NCI-H2227 (cell line): ENCODE measurements at regions not wholly inside any gene's neighbourhood (a gene's known extent, or its start where the extent isn't known, plus 50 kb on each side); places are given as distances from the start of the nearest gene placed in this dataset.
"Not testable (repeated sequence)": the region's sequence is repeated elsewhere in the genome, so short reads cannot be mapped to it uniquely, and the experiment has no call there.

Experiments used
- DNase-seq: peaks from one replicate; lab custom pipeline; 2025; ENCODE audit not compliant: unreplicated experiment; lab: John Stamatoyannopoulos, UW

GRCh38 chr20:59490196-59491004 lies 113.9 kb upstream of the PHACTR3 start:
- DNase-seq: not testable (repeated sequence)

GRCh38 chr20:59491884-59492283 lies 112.5 kb upstream of the PHACTR3 start:
- DNase-seq: no peak

- no peak for DNase-seq
Measured at GRCh38 chr20:59493926-59494325, 110.4 kb upstream of the PHACTR3 start.

- no peak for DNase-seq
Measured at GRCh38 chr20:59495166-59495565, 109.2 kb upstream of the PHACTR3 start.

GRCh38 chr20:59495894-59496510 lies 108.3 kb upstream of the PHACTR3 start:
- DNase-seq: peak; percentile 92

GRCh38 chr20:59498291-59498690 lies 106.0 kb upstream of the PHACTR3 start:
- DNase-seq: no peak

- no peak for DNase-seq
Measured at GRCh38 chr20:59499863-59500262, 104.5 kb upstream of the PHACTR3 start.

GRCh38 chr20:59508729-59509128 lies 95.6 kb upstream of the PHACTR3 start:
- no peak for DNase-seq

GRCh38 chr20:59512651-59513050 lies 91.7 kb upstream of the PHACTR3 start:
- no peak for DNase-seq

GRCh38 chr20:59514554-59514953 lies 89.8 kb upstream of the PHACTR3 start:
- DNase-seq: no peak

GRCh38 chr20:59515013-59515905 lies 89.1 kb upstream of the PHACTR3 start:
- peak; percentile 92 for DNase-seq

GRCh38 chr20:59515906-59516209 lies 88.5 kb upstream of the PHACTR3 start:
- no peak for DNase-seq

- DNase-seq: peak; percentile 84
Measured at GRCh38 chr20:59518881-59519706, 85.2 kb upstream of the PHACTR3 start.

GRCh38 chr20:59519707-59520014 lies 84.7 kb upstream of the PHACTR3 start:
- no peak for DNase-seq

- DNase-seq: no peak
Measured at GRCh38 chr20:59520814-59521213, 83.5 kb upstream of the PHACTR3 start.

- DNase-seq: peak; percentile 86
Measured at GRCh38 chr20:59525500-59526241, 78.7 kb upstream of the PHACTR3 start.

GRCh38 chr20:59526242-59527225 lies 77.8 kb upstream of the PHACTR3 start:
- DNase-seq: peak; percentile 19

- DNase-seq: no peak
Measured at GRCh38 chr20:59530782-59531181, 73.6 kb upstream of the PHACTR3 start.

GRCh38 chr20:59537991-59538390 lies 66.3 kb upstream of the PHACTR3 start:
- DNase-seq: no peak
